ENCODE measurements at regions not wholly inside any gene's neighbourhood (a gene's known extent, or its start where the extent isn't known, plus 50 kb on each side); places are given as distances from the start of the nearest gene placed in this dataset.
"Not testable (repeated sequence)": the region's sequence is repeated elsewhere in the genome, so short reads cannot be mapped to it uniquely, and the experiment has no call there.

DNA sequence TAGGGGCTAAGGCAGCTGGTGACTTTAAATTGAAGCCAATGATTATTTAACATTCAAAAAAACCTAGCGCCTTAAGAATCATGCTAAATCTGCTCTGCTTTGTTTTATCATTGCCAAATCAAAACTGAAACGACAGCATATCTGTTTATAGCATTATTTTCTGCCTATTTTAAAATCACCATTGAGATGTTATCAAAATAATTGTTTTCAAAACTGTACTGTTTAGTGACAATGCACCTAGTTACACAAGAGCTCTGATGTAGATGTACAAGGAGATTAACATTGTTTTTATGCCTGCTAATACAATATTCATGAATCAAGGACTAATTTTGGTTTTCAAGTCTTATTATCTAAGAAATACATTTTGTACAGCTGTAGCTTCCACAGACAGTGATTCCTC, 1521.3 kb downstream of the AMY1C start:
- WGBS (ENCODE audit: insufficient coverage), result no CpG with 5 or more reads among the region's 2 CpGs
- Histone ChIP-seq H3K27me3 (replicated peaks in 1 of 4; ENCODE audit: control extremely low read depth in 1 of 4, control insufficient read depth in 3 of 4, insufficient read depth in 4 of 4, low read length in 3 of 4) (no peaks in the 10 kb centered on the region), H4K20me1 (ENCODE audit: control insufficient read depth, insufficient read depth, low read length, poor library complexity, severe bottlenecking) (no peaks in the 10 kb centered on the region), H3K79me2 (ENCODE audit: control insufficient read depth, insufficient read depth, low read length) (no peaks in the 10 kb centered on the region), H3K9me3 (ENCODE audit: control extremely low read depth in 1 of 3, control insufficient read depth in 2 of 3, insufficient read depth in 1 of 3, low read length in 2 of 3) (no peaks in the 10 kb centered on the region), H3K9ac (ENCODE audit: low read length) (no peak overlapping the region), H3K36me3 (replicated peaks in 1 of 2; ENCODE audit: control extremely low read depth in 1 of 2, control insufficient read depth in 1 of 2, extremely low read depth in 1 of 2, insufficient read depth in 2 of 2, low read length in 1 of 2) (no peaks in the 10 kb centered on the region), H3K27ac (ENCODE audit: low read length in 2 of 2) (no peak overlapping the region), H3K4me1 (ENCODE audit: control insufficient read depth in 2 of 2, insufficient read depth in 2 of 2, low read length in 2 of 2) (no peaks in the 10 kb centered on the region), H2AFZ (ENCODE audit: insufficient read depth, low read depth, low read length, poor library complexity, severe bottlenecking) (no peak overlapping the region), H3K4me2 (replicated peaks; ENCODE audit: low read depth, low read length, poor library complexity, severe bottlenecking) (no peak overlapping the region), H3K4me3 (ENCODE audit: control extremely low read depth in 1 of 5, extremely low read depth in 1 of 5, insufficient read depth in 1 of 5, low read depth in 2 of 5, low read length in 4 of 5) (no peak overlapping the region)
- peaks cover 2% of the 10 kb centered on the region for H3K9me3 Mint-ChIP-seq (ENCODE audit: insufficient read depth)
- POLR2A ChIA-PET, result no interaction called here
- intact Hi-C loops (cut with micrococcal nuclease), result no loop called here
- no peaks in the 10 kb centered on the region for H3K27me3 Mint-ChIP-seq
- H3K4me1 Mint-ChIP-seq, result no peaks in the 10 kb centered on the region
- ATAC-seq (ENCODE audit: low read depth) (no peak), DNase-seq (no peak)
- CTCF ChIA-PET, result no interaction called here
- no peak overlapping the region for H3K27ac Mint-ChIP-seq
- TF ChIP-seq, protein P1, sequence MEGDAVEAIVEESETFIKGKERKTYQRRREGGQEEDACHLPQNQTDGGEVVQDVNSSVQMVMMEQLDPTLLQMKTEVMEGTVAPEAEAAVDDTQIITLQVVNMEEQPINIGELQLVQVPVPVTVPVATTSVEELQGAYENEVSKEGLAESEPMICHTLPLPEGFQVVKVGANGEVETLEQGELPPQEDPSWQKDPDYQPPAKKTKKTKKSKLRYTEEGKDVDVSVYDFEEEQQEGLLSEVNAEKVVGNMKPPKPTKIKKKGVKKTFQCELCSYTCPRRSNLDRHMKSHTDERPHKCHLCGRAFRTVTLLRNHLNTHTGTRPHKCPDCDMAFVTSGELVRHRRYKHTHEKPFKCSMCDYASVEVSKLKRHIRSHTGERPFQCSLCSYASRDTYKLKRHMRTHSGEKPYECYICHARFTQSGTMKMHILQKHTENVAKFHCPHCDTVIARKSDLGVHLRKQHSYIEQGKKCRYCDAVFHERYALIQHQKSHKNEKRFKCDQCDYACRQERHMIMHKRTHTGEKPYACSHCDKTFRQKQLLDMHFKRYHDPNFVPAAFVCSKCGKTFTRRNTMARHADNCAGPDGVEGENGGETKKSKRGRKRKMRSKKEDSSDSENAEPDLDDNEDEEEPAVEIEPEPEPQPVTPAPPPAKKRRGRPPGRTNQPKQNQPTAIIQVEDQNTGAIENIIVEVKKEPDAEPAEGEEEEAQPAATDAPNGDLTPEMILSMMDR (IDR thresholded peaks at IDR 0.05), result no peak
- no peak for TF ChIP-seq EZH2 (IDR thresholded peaks at IDR 0.05; ENCODE audit: borderline replicate concordance, insufficient read depth, low read depth, low read length, poor library complexity, severe bottlenecking)
- no peak overlapping the region for H3K4me3 Mint-ChIP-seq

DNA sequence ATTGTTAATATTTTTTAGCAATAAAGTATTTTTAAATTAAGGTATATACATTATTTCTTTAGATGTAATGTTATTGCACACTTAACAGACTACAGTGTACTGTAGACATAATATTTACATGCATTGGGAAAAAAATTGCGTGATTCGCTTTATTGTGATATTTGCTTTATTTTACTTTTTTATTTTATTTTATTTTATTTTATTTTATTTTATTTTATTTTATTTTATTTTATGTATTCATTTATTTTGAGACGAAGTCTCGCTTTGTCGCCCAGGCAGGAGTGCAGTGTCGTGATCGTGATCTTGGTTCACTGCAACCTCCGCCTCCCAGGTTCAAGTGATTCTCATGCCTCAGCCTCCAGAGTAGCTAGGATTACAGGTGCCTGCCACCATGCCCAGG, 1522.7 kb downstream of the AMY1C start:
- intact Hi-C loops (cut with micrococcal nuclease), result not testable (repeated sequence)

More for the DNA sequence above, 1522.7 kb downstream of the AMY1C start:
- H3K36me3 ChIP-seq (replicated peaks in 1 of 2; ENCODE audit: control extremely low read depth in 1 of 2, control insufficient read depth in 1 of 2, extremely low read depth in 1 of 2, insufficient read depth in 2 of 2, low read length in 1 of 2); H3K4me3 ChIP-seq (ENCODE audit: control extremely low read depth in 1 of 5, extremely low read depth in 1 of 5, insufficient read depth in 1 of 5, low read depth in 2 of 5, low read length in 4 of 5); H3K4me3 Mint-ChIP-seq; ATAC-seq (ENCODE audit: low read depth); H3K9ac ChIP-seq (ENCODE audit: low read length); H3K9me3 ChIP-seq (ENCODE audit: control extremely low read depth in 1 of 3, control insufficient read depth in 2 of 3, insufficient read depth in 1 of 3, low read length in 2 of 3); H3K4me2 ChIP-seq (replicated peaks; ENCODE audit: low read depth, low read length, poor library complexity, severe bottlenecking); H3K27ac ChIP-seq (ENCODE audit: low read length in 2 of 2); H3K27me3 Mint-ChIP-seq; H2AFZ ChIP-seq (ENCODE audit: insufficient read depth, low read depth, low read length, poor library complexity, severe bottlenecking); H3K27me3 ChIP-seq (replicated peaks in 1 of 4; ENCODE audit: control extremely low read depth in 1 of 4, control insufficient read depth in 3 of 4, insufficient read depth in 4 of 4, low read length in 3 of 4); H3K27ac Mint-ChIP-seq; POLR2A ChIA-PET; DNase-seq; CTCF ChIA-PET; H3K79me2 ChIP-seq (ENCODE audit: control insufficient read depth, insufficient read depth, low read length); H3K4me1 ChIP-seq (ENCODE audit: control insufficient read depth in 2 of 2, insufficient read depth in 2 of 2, low read length in 2 of 2); H3K4me1 Mint-ChIP-seq; H3K9me3 Mint-ChIP-seq (ENCODE audit: insufficient read depth); H4K20me1 ChIP-seq (ENCODE audit: control insufficient read depth, insufficient read depth, low read length, poor library complexity, severe bottlenecking): not testable (repeated sequence)
- WGBS (ENCODE audit: insufficient coverage), result 100% methylated on average over 5 of the region's 8 CpGs
